Breast epithelium (tissue), 3 donors: ENCODE measurements at regions not wholly inside any gene's neighbourhood (a gene's known extent, or its start where the extent isn't known, plus 50 kb on each side); places are given as distances from the start of the nearest gene placed in this dataset.

Experiments
- POLR2A ChIP-seq: fragments of 450-650 bp; IDR thresholded peaks from one replicate; pipeline ENCODE4 v1.6.1; 2016; ENCODE audit warnings: antibody characterized with exemption, mild to moderate bottlenecking, moderate library complexity
- TF ChIP-seq, protein P1 (sequence below), 3 donors: fragments of 450-650 bp; IDR thresholded peaks; one replicate each; pipeline ENCODE4 v1.5.1; 2016 to 2017; ENCODE audit warnings: antibody characterized with exemption in 3 of 3, mild to moderate bottlenecking in 3 of 3, moderate library complexity in 3 of 3

DNA sequence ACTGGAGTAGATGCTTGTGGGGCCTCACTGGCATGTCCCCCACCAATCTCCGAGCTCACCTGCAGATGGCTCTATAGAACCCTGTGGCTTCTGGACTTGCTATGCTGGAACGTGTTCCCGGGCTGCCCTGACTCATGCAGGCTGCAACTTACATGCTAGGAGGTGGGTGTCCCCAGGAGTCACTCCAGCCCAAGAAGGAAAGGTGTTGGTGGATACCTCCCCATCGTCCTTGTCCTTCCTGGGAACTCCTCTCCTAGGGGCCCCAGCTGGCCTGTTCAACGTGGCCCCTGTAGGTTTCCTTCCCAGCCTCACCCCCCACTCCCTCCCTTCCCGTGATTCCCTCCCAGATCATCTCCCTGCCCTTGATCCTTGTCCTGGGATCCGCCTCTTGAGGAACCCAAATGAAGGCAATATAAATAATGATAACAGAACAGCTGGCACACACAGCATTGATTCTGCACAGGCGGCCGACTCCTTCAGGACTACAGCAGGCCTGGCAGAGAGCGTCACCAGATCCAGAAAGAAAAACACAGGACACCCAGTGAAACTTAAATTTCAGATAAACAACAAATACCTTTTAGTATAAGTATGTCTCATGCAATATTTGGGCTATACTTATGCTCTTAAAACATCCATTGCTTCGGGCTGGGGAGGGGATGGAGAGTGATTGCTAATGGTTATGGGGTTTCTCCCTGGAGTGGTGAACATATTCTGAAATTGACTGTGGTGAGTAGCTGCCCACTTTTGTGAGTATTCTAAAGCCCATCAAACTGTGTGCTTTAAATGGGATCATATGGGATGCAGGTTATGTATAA is 221.1 kb upstream of the GSE1 start:
- TF ChIP-seq, protein P1, sequence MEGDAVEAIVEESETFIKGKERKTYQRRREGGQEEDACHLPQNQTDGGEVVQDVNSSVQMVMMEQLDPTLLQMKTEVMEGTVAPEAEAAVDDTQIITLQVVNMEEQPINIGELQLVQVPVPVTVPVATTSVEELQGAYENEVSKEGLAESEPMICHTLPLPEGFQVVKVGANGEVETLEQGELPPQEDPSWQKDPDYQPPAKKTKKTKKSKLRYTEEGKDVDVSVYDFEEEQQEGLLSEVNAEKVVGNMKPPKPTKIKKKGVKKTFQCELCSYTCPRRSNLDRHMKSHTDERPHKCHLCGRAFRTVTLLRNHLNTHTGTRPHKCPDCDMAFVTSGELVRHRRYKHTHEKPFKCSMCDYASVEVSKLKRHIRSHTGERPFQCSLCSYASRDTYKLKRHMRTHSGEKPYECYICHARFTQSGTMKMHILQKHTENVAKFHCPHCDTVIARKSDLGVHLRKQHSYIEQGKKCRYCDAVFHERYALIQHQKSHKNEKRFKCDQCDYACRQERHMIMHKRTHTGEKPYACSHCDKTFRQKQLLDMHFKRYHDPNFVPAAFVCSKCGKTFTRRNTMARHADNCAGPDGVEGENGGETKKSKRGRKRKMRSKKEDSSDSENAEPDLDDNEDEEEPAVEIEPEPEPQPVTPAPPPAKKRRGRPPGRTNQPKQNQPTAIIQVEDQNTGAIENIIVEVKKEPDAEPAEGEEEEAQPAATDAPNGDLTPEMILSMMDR (IDR thresholded peaks at IDR 0.05) = no peak
- no peak for TF ChIP-seq POLR2A
